Stimulated activated effector memory CD8-positive, alpha-beta T cell treated with anti-CD3 and anti-CD28 coated beads, Interleukin-12 subunit alpha, Interleukin-12 subunit beta, amount 100 ng/mL, for 72 hours (primary cell): ENCODE measurements at regions not wholly inside any gene's neighbourhood (a gene's known extent, or its start where the extent isn't known, plus 50 kb on each side); places are given as distances from the start of the nearest gene placed in this dataset.

Experiments used
- ATAC-seq: fragments of 150-1000 bp; cut with Tn5 transposase; 2 replicates; pipeline ENCODE4 v1.10.0; 2021
- DNase-seq, 2 donors: peaks; one replicate each; pipeline ENCODE4 v3.0.0; 2021 to 2022; ENCODE audit warnings: low spot score in 2 of 2
- H3K27ac Mint-ChIP-seq: one replicate; pipeline ENCODE4 v1.8.0; 2022; ENCODE audit warnings: mild to moderate bottlenecking, mixed read lengths
- H3K36me3 Mint-ChIP-seq: one replicate; pipeline ENCODE4 v1.8.0; 2022; ENCODE audit warnings: mild to moderate bottlenecking, mixed read lengths
- H3K4me1 Mint-ChIP-seq: one replicate; pipeline ENCODE4 v1.8.0; 2022; ENCODE audit warnings: mixed read lengths
- H3K4me3 Mint-ChIP-seq: one replicate; pipeline ENCODE4 v1.8.0; 2022; ENCODE audit warnings: mild to moderate bottlenecking, mixed read lengths
- H3K9me3 Mint-ChIP-seq: one replicate; pipeline ENCODE4 v1.8.0; 2022; ENCODE audit warnings: mixed read lengths

DNA sequence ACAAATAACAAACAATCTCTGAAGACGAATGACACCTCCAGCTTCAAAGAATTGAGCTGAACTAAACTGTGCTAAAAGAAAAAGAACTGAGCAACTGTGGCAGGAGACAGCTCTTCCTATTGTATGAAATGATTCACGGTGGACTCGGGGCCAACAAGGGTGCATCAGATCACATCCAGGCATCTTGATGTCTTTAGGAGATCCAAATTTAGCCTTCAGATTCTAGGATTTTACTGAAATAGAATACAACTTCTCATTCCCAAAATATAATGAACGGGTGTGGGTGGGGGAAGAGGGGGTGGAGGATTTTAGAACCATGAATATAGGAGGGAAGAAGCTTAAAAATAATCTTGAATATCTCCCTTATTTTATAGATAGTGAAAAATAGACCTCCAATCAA lies 631.8 kb downstream of the ELAVL2 start:
- no peak overlapping the region for H3K4me3 Mint-ChIP-seq
- no peaks in the 10 kb centered on the region for H3K4me1 Mint-ChIP-seq
- H3K9me3 Mint-ChIP-seq: peaks cover 14% of the 10 kb centered on the region
- no peak overlapping the region for H3K27ac Mint-ChIP-seq
- ATAC-seq (no peak), DNase-seq (no peak)
- H3K36me3 Mint-ChIP-seq: no peaks in the 10 kb centered on the region

DNA sequence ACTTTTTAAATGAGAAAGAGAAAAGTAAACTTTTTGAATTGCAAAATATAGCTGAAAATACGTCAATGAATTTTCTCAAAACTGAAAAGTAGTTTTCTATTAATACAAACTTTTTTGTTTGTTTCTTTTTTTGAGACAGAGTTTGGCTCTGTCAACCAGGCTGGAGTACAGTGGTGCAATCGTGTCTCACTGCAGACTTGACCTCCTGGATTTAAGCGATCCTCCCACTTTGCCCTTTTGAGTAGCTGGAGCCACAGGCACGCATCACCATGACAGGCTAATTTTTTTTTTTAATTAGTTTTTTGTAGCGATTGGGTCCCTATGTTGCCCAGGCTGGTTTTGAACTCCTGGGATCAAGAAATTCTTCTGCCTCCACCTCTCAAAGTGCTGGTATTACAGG lies 610.4 kb downstream of the ELAVL2 start:
- no peak for DNase-seq
- no peak overlapping the region for H3K27ac Mint-ChIP-seq
- peaks cover 11% of the 10 kb centered on the region for H3K9me3 Mint-ChIP-seq
- ATAC-seq: no peak
- H3K4me3 Mint-ChIP-seq: no peak overlapping the region
- no peaks in the 10 kb centered on the region for H3K4me1 Mint-ChIP-seq
- H3K36me3 Mint-ChIP-seq: no peaks in the 10 kb centered on the region

DNA sequence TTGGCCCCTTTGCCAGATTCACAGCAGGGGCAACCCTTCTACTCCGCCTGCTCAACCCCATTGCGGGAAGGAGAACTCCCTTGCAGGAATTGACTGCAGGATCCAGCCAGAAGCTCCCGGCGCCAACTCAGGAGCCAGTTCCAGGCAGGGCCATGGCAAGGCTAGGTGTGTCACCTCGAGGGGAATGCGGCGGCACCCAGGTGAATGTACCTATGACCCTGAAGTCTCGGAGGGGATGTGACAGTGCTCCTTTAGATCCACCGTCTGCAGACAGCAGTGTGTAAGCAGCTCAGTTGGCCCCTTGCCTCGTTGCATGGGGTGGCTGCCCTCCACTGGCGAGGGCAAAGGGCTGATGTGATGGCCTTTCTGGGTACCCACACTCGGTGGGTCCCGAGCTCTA lies 606.6 kb downstream of the ELAVL2 start:
- Mint-ChIP-seq H3K9me3 (peaks cover 13% of the 10 kb centered on the region), H3K4me3 (no peak overlapping the region), H3K27ac (no peak overlapping the region), H3K36me3 (no peaks in the 10 kb centered on the region), H3K4me1 (no peaks in the 10 kb centered on the region)
- DNase-seq (no peak), ATAC-seq (no peak)

DNA sequence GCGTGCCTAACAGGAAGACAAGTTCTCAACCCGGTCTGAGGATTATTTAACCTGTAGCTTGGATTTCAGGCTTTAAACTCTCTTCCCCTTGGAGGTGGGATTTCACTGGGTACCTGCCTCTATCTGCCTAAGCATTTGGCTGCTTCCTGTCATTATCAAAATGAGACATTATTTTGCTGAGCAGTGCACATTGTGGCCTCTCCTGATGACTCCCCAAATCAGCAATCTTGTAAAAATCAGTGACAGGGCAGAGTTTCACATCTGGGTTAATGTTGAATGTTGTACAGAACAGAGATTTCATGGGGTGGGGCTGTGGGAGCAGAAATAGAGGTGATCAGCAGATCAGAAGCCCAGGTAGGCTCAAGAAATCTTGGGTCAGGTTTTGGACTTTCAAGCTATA lies 605.9 kb downstream of the ELAVL2 start:
- no peak for DNase-seq
- Mint-ChIP-seq H3K4me3 (no peak overlapping the region), H3K4me1 (no peaks in the 10 kb centered on the region), H3K9me3 (peaks cover 18% of the 10 kb centered on the region), H3K36me3 (no peaks in the 10 kb centered on the region), H3K27ac (no peak overlapping the region)
- no peak for ATAC-seq

DNA sequence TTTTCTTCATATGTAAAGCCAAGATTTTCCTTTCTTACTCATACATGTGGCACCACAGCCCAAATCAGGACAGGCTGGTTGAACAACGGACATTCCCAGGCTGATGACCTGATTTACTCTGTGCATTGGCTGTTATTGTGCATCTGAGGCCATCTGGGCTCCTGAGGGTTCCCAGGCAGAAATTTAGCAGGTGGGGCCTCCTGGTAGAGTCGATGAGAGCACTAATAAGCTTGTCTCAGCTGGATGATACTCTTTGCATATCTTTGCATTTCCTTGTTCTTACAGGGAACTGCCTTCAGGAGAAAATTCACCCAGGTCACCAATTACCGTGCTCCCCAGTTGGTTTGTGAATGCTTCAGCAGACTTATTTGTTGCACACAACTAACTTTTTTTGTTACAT lies 605.1 kb downstream of the ELAVL2 start:
- Mint-ChIP-seq H3K4me3 (no peak overlapping the region), H3K4me1 (no peaks in the 10 kb centered on the region), H3K27ac (no peak overlapping the region), H3K9me3 (peaks cover 18% of the 10 kb centered on the region), H3K36me3 (no peaks in the 10 kb centered on the region)
- no peak for ATAC-seq
- no peak for DNase-seq

DNA sequence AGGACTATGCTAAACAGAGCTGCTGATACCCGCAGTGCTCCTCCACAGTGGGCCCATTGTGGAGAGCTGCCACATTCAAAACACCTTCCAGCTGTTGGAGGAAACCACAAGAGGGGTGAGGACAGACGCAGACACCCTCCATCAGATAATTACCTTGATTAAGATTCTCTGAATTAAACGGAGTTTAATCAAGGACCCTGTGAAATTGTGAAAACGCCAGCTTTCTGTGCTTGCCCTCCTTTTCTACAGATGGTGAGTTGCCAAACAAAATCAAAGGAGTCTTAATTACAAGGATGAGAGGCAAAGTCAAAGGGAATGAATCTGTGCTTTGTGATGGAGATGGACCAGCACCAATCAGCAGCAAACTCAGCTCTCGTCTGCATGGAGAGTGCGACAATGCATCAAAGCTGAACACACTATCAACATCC lies 596.1 kb downstream of the ELAVL2 start:
- DNase-seq (no peak), ATAC-seq (no peak)
- H3K27ac Mint-ChIP-seq: no peak overlapping the region
- H3K4me3 Mint-ChIP-seq: no peak overlapping the region
- peaks cover 7% of the 10 kb centered on the region for H3K9me3 Mint-ChIP-seq
- no peaks in the 10 kb centered on the region for H3K4me1 Mint-ChIP-seq
- no peaks in the 10 kb centered on the region for H3K36me3 Mint-ChIP-seq

DNA sequence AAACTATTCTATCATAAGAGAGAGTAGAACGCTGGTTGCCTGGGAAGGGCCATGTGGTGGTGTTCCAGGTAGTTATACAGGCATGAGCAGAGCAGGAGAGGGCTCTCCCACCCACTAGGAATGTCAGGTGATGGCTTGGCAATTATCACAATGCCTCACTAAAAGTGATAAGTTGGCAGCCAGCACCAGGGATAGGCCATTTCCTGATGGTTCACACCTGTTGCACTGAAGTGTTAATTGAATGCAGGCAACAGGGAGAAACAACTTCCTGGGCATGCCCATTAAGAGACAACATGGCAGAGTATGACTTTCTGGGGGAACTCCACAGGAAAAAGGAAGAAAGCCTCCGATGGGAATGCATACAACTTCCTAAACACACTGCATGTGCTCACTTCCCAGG lies 593.2 kb downstream of the ELAVL2 start:
- DNase-seq: no peak
- Mint-ChIP-seq H3K9me3 (peaks cover 9% of the 10 kb centered on the region), H3K36me3 (no peaks in the 10 kb centered on the region), H3K4me3 (no peak overlapping the region), H3K27ac (no peak overlapping the region), H3K4me1 (no peaks in the 10 kb centered on the region)
- no peak for ATAC-seq

DNA sequence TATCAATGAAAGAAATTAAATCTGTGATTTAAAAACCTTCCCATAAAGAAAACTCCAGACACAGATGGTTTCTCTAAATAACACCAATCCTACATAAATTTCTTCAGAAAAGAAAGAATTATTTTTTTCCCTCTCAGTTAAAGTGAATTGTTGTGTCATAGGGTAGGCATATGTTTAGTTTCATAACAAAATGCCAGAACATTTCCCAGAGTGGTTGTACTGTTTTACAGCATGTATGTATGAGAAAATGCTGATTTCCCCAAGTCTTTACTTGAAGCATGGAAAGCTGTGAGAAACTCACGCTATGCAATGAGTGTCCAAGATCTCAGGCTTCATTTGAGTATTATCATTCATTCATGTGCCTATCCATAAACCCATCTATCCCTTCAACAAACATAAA lies 582.5 kb downstream of the ELAVL2 start:
- peaks cover 26% of the 10 kb centered on the region for H3K9me3 Mint-ChIP-seq
- H3K27ac Mint-ChIP-seq: no peak overlapping the region
- DNase-seq (no peak), ATAC-seq (no peak)
- H3K4me3 Mint-ChIP-seq: no peak overlapping the region
- no peaks in the 10 kb centered on the region for H3K36me3 Mint-ChIP-seq
- no peaks in the 10 kb centered on the region for H3K4me1 Mint-ChIP-seq

DNA sequence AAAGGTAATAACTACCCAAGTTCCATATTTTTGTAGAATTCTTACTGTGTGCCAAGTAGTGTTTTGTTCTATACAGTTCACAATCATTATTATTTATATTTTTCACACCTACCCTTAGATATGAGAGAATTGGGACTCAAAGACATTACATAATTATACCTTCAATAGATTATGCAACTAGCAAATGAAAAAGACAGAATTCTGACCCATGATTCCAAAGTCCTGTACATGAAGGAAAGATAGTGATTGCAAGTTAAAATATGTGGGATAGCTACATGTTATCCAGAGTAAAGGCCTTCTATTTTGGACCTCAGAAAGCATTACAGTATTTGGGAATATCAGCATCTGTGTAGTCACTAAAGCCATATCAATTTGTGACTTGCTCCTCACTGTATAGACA lies 581.0 kb downstream of the ELAVL2 start:
- DNase-seq: no peak
- no peak overlapping the region for H3K27ac Mint-ChIP-seq
- no peak overlapping the region for H3K4me3 Mint-ChIP-seq
- no peak for ATAC-seq
- H3K9me3 Mint-ChIP-seq: peaks cover 25% of the 10 kb centered on the region
- H3K36me3 Mint-ChIP-seq: no peaks in the 10 kb centered on the region
- no peaks in the 10 kb centered on the region for H3K4me1 Mint-ChIP-seq

DNA sequence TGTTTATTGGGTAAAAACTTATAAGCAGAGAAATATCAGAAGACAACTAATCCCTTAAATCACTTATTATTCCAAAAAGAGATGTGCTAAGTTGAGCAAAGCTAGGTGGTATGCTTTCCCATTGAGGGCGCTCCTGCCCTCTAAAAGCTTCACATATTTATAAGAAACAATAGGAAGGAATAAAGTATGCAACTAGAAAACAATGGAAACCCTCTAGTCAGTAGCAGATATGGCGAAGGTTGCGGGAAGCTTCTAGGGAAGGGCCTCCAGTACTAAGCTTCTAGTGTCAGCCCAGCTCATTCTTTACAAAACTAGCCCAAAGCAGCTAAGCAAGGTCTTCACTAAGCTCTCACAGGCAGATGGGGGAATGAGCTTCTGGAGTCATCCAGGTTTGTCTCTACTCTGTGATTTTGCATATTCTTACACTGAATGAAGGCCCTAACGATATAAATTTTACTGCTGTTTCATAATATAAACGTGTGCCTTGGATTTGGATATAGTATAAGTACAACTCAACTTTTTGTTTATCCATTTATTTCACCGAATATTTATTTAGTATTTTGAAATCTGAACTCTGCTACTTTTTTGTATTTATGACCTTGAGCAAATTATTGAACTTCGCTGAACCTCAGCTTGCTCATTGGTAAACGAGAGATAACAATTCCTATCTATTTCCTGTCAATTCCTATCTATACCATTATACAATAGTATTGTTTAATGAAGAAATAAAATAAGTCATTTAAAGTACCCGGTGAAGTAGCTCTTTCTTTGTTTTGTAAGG lies 571.4 kb downstream of the ELAVL2 start:
- no peak overlapping the region for H3K4me3 Mint-ChIP-seq
- DNase-seq: no peak
- H3K9me3 Mint-ChIP-seq: peaks cover 23% of the 10 kb centered on the region
- ATAC-seq: no peak
- no peak overlapping the region for H3K27ac Mint-ChIP-seq
- H3K36me3 Mint-ChIP-seq: no peaks in the 10 kb centered on the region
- no peaks in the 10 kb centered on the region for H3K4me1 Mint-ChIP-seq

DNA sequence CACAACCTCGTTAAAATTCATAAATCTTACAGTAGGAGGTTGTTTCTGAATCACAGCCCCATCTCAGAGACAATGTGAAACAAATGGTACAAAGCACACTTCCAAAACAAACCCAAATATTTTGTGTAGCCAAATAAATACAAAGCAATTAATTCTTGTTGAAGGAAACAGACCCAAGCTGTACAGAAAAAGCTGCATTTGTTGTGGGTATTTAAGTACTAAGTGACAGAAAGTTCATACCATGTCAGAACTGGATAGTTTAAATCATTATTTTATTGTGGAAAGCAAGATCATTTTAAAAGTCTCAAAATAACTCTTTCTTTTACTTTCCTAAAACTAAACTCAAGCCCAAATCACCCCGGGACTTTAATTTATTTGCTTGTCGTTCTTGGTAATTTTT lies 570.7 kb downstream of the ELAVL2 start:
- no peak overlapping the region for H3K27ac Mint-ChIP-seq
- H3K36me3 Mint-ChIP-seq: no peaks in the 10 kb centered on the region
- DNase-seq (no peak), ATAC-seq (no peak)
- H3K4me3 Mint-ChIP-seq: no peak overlapping the region
- H3K9me3 Mint-ChIP-seq: peaks cover 20% of the 10 kb centered on the region
- H3K4me1 Mint-ChIP-seq: no peaks in the 10 kb centered on the region

DNA sequence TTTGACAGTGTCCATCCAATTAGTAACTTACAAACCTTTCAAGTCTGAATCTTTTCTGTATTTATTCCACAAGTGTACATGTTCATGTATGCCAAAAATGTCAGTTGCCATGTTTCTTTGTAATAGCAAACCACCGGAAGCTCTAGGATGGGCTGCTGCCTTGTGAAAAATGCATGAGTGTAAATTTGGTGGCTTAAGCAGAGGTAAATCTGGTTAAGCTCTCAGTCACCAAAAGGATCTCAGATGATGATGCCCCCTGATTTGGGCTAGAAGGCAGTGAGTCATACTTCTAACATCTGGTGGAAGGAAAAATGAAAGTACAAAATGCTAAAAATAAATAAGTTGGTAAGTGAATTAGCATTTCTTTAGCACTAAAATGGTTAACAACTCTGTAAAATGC lies 567.5 kb downstream of the ELAVL2 start:
- no peaks in the 10 kb centered on the region for H3K36me3 Mint-ChIP-seq
- H3K9me3 Mint-ChIP-seq: peaks cover 7% of the 10 kb centered on the region
- ATAC-seq (no peak), DNase-seq (no peak)
- no peaks in the 10 kb centered on the region for H3K4me1 Mint-ChIP-seq
- no peak overlapping the region for H3K27ac Mint-ChIP-seq
- H3K4me3 Mint-ChIP-seq: no peak overlapping the region

DNA sequence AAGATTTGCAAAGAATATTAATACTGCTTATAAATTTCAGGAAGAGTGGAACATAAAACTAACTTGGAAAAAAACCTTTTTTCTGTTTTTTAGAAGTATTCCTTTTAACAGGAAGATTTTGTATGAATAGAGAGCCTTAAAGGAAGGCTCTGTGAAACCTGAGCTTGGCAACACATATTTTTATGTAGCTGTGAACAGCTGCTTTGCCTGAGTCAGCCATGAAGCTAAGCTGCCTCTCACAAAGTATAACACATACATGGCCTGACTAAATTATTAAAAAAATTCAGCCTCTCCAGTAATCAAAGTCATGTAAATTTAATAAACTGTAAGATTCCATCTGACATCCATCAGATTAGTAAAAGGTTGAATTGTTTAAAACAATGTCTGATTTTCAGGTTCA lies 547.5 kb downstream of the ELAVL2 start:
- no peaks in the 10 kb centered on the region for H3K36me3 Mint-ChIP-seq
- no peak overlapping the region for H3K27ac Mint-ChIP-seq
- no peak for ATAC-seq
- DNase-seq: no peak
- no peak overlapping the region for H3K4me3 Mint-ChIP-seq
- H3K4me1 Mint-ChIP-seq: no peaks in the 10 kb centered on the region
- H3K9me3 Mint-ChIP-seq: peaks cover 10% of the 10 kb centered on the region

DNA sequence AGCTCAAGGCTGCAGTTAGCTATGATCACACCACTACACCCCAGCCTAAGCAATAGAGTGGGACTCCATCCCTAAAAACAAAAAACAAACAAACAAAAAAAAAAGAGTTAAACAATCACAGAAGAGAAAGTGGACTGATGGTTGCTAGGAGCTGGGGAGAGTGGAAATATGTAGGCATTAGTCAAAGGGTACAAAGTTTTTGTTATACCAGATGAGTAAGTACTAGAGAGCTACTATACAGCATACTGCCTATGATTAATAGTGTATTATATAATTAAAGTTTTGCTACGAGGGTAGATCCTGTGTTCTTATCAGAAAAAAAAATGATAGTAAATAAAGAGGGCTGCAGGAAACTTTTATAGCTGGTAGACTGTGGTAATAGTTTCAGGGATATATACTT lies 538.6 kb downstream of the ELAVL2 start:
- Mint-ChIP-seq H3K4me3 (no peak overlapping the region), H3K4me1 (no peaks in the 10 kb centered on the region), H3K36me3 (no peaks in the 10 kb centered on the region), H3K9me3 (peaks cover 10% of the 10 kb centered on the region), H3K27ac (no peak overlapping the region)
- ATAC-seq (no peak), DNase-seq (no peak)

DNA sequence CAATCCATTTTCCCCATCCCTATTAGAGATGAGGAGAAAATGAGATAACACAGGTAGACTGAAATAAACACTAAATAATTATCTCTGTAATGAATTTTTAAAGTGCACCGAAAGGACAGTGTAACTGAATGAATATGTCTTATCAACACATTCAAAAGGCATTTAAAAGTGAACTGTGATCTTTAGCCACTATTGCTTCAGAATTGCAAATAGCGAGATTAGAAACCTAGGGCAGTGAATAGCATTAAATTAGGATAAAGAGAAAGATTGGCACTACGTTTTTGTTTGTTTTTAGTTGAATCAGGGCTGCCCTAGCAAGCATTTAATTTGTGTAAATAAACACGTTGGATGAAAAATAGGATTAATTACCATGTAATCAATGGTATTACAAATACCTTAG lies 537.5 kb downstream of the ELAVL2 start:
- no peak for DNase-seq
- Mint-ChIP-seq H3K4me1 (no peaks in the 10 kb centered on the region), H3K36me3 (no peaks in the 10 kb centered on the region), H3K27ac (no peak overlapping the region), H3K4me3 (no peak overlapping the region), H3K9me3 (peaks cover 10% of the 10 kb centered on the region)
- no peak for ATAC-seq

DNA sequence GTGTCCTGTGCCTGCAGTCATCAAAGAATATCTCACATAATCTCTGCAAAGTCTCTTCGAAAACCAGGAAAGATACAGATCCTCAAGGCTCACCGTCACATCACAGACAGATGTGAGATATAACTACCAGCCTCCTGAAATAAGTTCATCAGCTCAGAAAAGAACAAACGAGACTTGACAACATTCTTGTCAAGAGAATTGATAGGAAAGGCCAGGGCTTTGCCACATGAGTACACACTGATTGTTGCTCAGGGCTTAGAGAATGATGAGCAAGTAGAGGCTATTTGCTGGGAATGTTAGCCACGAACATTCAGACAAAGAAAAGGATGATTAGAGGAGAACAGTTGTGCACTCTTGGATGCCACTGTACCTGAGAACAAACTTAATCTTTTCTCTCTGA lies 535.1 kb downstream of the ELAVL2 start:
- peaks cover 17% of the 10 kb centered on the region for H3K9me3 Mint-ChIP-seq
- DNase-seq (no peak), ATAC-seq (no peak)
- H3K36me3 Mint-ChIP-seq: no peaks in the 10 kb centered on the region
- H3K4me3 Mint-ChIP-seq: no peak overlapping the region
- H3K27ac Mint-ChIP-seq: no peak overlapping the region
- no peaks in the 10 kb centered on the region for H3K4me1 Mint-ChIP-seq

DNA sequence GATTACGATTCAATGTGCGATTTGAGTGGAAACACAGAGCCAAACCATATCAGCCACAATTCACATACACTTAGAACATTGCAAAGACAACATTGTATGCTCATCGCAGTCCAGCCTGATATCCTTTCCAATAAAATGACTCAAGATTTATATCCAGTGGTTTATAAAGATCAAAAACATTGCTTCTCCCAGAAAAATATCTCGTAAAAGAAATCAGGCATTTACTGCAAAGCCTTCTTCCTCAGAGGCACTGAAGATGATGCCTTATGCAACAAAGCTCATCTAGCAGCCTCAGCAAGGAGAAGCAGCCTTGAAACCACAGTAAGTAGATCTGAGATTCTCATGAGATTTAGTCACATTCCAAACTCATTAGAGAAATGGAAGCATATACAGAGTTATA lies 523.8 kb downstream of the ELAVL2 start:
- no peak for ATAC-seq
- Mint-ChIP-seq H3K4me3 (no peak overlapping the region), H3K4me1 (no peaks in the 10 kb centered on the region), H3K36me3 (no peaks in the 10 kb centered on the region), H3K27ac (no peak overlapping the region), H3K9me3 (peaks cover 14% of the 10 kb centered on the region)
- DNase-seq: no peak
